Keratinocyte (primary cell): ENCODE measurements at regions not wholly inside any gene's neighbourhood (a gene's known extent, or its start where the extent isn't known, plus 50 kb on each side); places are given as distances from the start of the nearest gene placed in this dataset.

Experiments
- DNase-seq: peaks from one replicate; pipeline ENCODE4 v3.0.0-alpha.2; 2011; ENCODE audit warnings: low read depth, missing footprints, low spot score
- FAIRE-seq: peaks from 2 replicates; lab custom pipeline; 2011; peaks lifted over from hg19 to GRCh38; lab: Jason Lieb, UNC
- H2AFZ ChIP-seq: 2 replicates; pipeline ENCODE4 v1.6.0; 2012; ENCODE audit warnings: low read length, control low read depth, inconsistent platforms; ENCODE audit not compliant: control insufficient read depth
- H3K27ac ChIP-seq: 2 replicates; pipeline ENCODE4 v1.5.1; 2011; ENCODE audit warnings: low read length; ENCODE audit not compliant: control insufficient read depth, insufficient read depth
- H3K27me3 ChIP-seq: 3 replicates; pipeline ENCODE4 v1.6.0; 2011; ENCODE audit warnings: low read length; ENCODE audit not compliant: control insufficient read depth, insufficient read depth; ENCODE audit errors: extremely low read depth
- H3K36me3 ChIP-seq, 2 experiments: 2 replicates in 1 of 2; 3 replicates in 1 of 2; pipeline ENCODE4 v1.5.1; 2011; ENCODE audit warnings: low read length in 2 of 2, mild to moderate bottlenecking in 1 of 2; ENCODE audit not compliant: control insufficient read depth in 2 of 2, insufficient read depth in 2 of 2; ENCODE audit errors: extremely low read depth in 1 of 2
- H3K4me1 ChIP-seq: 3 replicates; pipeline ENCODE4 v1.5.1; 2011; ENCODE audit warnings: low read length; ENCODE audit not compliant: control insufficient read depth, insufficient read depth; ENCODE audit errors: extremely low read depth
- H3K4me2 ChIP-seq: 3 replicates; pipeline ENCODE4 v1.6.0; 2011; ENCODE audit warnings: low read depth, low read length; ENCODE audit not compliant: control insufficient read depth, insufficient read depth; ENCODE audit errors: extremely low read depth
- H3K4me3 ChIP-seq, 3 experiments: fragments of 200-600 bp in 1 of 3; sonication (generic) in 1 of 3; 2 replicates in 2 of 3; 3 replicates in 1 of 3; pipeline ENCODE4 v1.5.1; 2011 to 2016; ENCODE audit warnings: low read length in 3 of 3, mild to moderate bottlenecking in 3 of 3, control low read depth in 2 of 3, inconsistent platforms in 1 of 3, low read depth in 1 of 3, mixed read lengths in 1 of 3, mixed run types in 1 of 3, moderate library complexity in 1 of 3; ENCODE audit not compliant: control insufficient read depth in 2 of 3, insufficient read depth in 2 of 3; ENCODE audit errors: extremely low read depth in 1 of 3
- H3K79me2 ChIP-seq: 2 replicates; pipeline ENCODE4 v1.6.0; 2012; ENCODE audit warnings: low read length; ENCODE audit not compliant: control insufficient read depth, insufficient read depth
- H3K9ac ChIP-seq: 3 replicates; pipeline ENCODE4 v1.6.0; 2011; ENCODE audit warnings: low read length; ENCODE audit not compliant: control insufficient read depth, insufficient read depth; ENCODE audit errors: extremely low read depth
- H3K9me1 ChIP-seq: 3 replicates; pipeline ENCODE4 v1.6.0; 2011; ENCODE audit warnings: low read length; ENCODE audit not compliant: control insufficient read depth, insufficient read depth; ENCODE audit errors: extremely low read depth
- H3K9me3 ChIP-seq: 2 replicates; pipeline ENCODE4 v1.5.1; 2012; ENCODE audit warnings: low read depth, low read length; ENCODE audit not compliant: control insufficient read depth
- H4K20me1 ChIP-seq: 3 replicates; pipeline ENCODE4 v1.6.0; 2011; ENCODE audit warnings: low read length; ENCODE audit not compliant: control insufficient read depth, insufficient read depth; ENCODE audit errors: extremely low read depth
- EZH2 ChIP-seq: IDR thresholded peaks from one replicate; pipeline ENCODE4 v1.6.1; 2012; ENCODE audit warnings: inconsistent platforms, mild to moderate bottlenecking, low read length, moderate library complexity
- dilution Hi-C: fragments of 300-500 bp; cut with MboI; formaldehyde crosslinking; loops from one replicate; pipeline ENCODE4 v1.7.0; 2020; ENCODE audit warnings: low sequenced_read_pairs; ENCODE audit not compliant: extremely low pct_ligation_motif_present
- TF ChIP-seq, protein P1 (sequence below), 3 experiments: IDR thresholded peaks in 1 of 3; conservative IDR thresholded peaks in 1 of 3; optimal IDR thresholded peaks in 1 of 3; 2 replicates in 2 of 3; 3 replicates in 1 of 3; pipeline versions ENCODE3 to v1.5.1; 2011; ENCODE audit warnings: low read length in 3 of 3, mild to moderate bottlenecking in 3 of 3, moderate library complexity in 2 of 3, control low read depth in 1 of 3, inconsistent platforms in 1 of 3; ENCODE audit not compliant: insufficient read depth in 2 of 3; ENCODE audit errors: extremely low read depth in 1 of 3

DNA sequence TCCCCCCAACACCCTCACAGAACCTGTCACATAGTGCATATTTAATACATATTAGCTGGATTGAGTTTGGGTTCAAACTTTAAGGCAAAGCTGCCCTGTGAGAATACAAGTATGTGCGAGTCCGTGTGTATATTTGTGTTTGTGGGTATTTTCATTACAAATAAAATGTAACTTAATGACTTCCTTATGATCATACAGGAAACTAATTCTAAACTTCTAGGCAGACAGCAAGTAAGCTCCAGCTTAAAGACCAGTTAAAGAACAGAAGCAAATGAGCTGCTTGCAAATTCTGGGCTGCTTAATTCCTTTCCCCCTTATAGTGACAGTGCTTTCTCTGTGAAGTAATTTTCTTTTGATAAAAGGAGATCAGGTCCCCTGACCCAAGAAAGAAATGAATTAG is 437.6 kb downstream of the TTLL7 start:
- Histone ChIP-seq H3K4me2 (no peak overlapping the region), H3K27me3 (no peaks in the 10 kb centered on the region), H3K9me3 (no peaks in the 10 kb centered on the region), H3K9me1 (no peaks in the 10 kb centered on the region), H3K79me2 (no peaks in the 10 kb centered on the region), H3K27ac (no peak overlapping the region), H3K4me3 (no peak overlapping the region), H4K20me1 (no peaks in the 10 kb centered on the region), H3K36me3 (no peaks in the 10 kb centered on the region), H3K4me1 (no peaks in the 10 kb centered on the region), H2AFZ (no peak overlapping the region), H3K9ac (no peak overlapping the region)
- DNase-seq (no peak), FAIRE-seq (no peak)
- TF ChIP-seq, protein P1, sequence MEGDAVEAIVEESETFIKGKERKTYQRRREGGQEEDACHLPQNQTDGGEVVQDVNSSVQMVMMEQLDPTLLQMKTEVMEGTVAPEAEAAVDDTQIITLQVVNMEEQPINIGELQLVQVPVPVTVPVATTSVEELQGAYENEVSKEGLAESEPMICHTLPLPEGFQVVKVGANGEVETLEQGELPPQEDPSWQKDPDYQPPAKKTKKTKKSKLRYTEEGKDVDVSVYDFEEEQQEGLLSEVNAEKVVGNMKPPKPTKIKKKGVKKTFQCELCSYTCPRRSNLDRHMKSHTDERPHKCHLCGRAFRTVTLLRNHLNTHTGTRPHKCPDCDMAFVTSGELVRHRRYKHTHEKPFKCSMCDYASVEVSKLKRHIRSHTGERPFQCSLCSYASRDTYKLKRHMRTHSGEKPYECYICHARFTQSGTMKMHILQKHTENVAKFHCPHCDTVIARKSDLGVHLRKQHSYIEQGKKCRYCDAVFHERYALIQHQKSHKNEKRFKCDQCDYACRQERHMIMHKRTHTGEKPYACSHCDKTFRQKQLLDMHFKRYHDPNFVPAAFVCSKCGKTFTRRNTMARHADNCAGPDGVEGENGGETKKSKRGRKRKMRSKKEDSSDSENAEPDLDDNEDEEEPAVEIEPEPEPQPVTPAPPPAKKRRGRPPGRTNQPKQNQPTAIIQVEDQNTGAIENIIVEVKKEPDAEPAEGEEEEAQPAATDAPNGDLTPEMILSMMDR (optimal IDR thresholded peaks at IDR 0.05 in 1 of 3, IDR thresholded peaks at IDR 0.05 in 1 of 3, conservative IDR thresholded peaks at IDR 0.05 in 1 of 3; ENCODE audit: extremely low read depth in 1 of 3, insufficient read depth in 2 of 3, low read length in 3 of 3) = no peak
- no peak for TF ChIP-seq EZH2
- dilution Hi-C loops = no loop called here

DNA sequence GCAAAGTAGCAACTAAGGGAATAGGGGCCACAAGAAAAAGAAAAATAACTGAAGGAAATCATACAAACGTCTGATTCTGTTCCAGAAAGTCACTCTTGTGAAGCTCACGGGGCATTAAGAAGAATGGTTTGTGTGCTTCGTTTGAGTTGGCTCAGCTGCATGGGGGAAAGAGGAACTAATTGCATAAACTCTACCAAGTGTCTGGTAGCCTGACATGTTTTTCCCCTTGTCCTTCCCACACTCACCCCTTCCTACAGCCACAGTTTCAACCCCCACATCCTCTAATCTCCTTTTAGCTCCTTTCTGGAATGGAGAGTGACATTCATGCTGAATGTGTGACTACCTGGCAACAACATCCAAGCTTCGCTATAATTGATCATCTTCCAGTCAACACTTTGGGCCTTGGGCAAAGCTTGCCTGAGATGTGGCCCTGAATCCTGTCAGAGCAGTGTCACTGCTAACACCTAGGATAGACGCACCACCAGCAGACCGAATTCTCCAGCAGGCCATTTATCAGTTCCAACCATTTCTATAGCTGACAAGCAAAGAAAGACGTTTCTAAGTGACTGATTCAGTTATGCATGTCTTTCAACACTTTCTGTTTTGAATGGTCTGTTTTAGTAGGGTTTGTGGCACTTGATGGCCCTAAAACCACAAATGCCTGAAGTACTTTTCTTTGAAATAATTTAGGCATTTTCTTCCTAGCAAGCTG is 439.6 kb downstream of the TTLL7 start:
- Histone ChIP-seq H3K27me3 (no peaks in the 10 kb centered on the region), H3K36me3 (no peaks in the 10 kb centered on the region), H3K4me2 (no peak overlapping the region), H3K79me2 (no peaks in the 10 kb centered on the region), H3K9ac (no peak overlapping the region), H4K20me1 (no peaks in the 10 kb centered on the region), H3K27ac (no peak overlapping the region), H3K4me1 (no peaks in the 10 kb centered on the region), H3K9me3 (no peaks in the 10 kb centered on the region), H2AFZ (no peak overlapping the region), H3K4me3 (no peak overlapping the region), H3K9me1 (no peaks in the 10 kb centered on the region)
- TF ChIP-seq, protein P1 (optimal IDR thresholded peaks at IDR 0.05 in 1 of 3, IDR thresholded peaks at IDR 0.05 in 1 of 3, conservative IDR thresholded peaks at IDR 0.05 in 1 of 3; ENCODE audit: extremely low read depth in 1 of 3, insufficient read depth in 2 of 3, low read length in 3 of 3) = no peak
- TF ChIP-seq EZH2 = no peak
- dilution Hi-C loops = no loop called here
- FAIRE-seq (no peak), DNase-seq (no peak)
